VCaP (cell line): ENCODE measurements at regions not wholly inside any gene's neighbourhood (a gene's known extent, or its start where the extent isn't known, plus 50 kb on each side); places are given as distances from the start of the nearest gene placed in this dataset.

Experiments used
- H3K27ac ChIP-seq: fragments of 450-650 bp; 2 replicates; pipeline ENCODE4 v1.5.1; 2017
- TF ChIP-seq, protein P1 (sequence below): fragments of 450-650 bp; conservative IDR thresholded peaks from 2 replicates; pipeline ENCODE4 v1.5.1; 2017; ENCODE audit warnings: mild to moderate bottlenecking, moderate library complexity

DNA sequence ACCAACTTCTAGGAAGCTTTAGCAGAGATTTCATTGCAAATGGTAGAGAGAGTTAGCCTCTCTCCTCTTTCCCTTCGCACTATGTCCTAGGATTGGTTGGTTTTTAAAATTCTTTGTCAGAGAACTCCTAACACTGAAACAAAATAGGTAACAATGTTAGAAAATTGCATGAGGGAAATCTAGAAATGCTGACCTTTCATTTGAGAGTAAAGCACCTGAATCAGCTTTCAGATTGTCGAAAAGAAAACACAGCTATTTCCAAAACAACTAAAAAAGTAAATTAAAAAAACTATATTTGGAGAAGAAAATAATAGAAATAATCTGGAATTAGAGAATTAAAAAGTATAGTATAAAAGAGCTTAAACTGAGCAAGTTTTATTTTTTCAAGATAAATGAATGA lies 108.1 kb upstream of the GK2 start:
- no peak overlapping the region for H3K27ac ChIP-seq
- TF ChIP-seq, protein P1, sequence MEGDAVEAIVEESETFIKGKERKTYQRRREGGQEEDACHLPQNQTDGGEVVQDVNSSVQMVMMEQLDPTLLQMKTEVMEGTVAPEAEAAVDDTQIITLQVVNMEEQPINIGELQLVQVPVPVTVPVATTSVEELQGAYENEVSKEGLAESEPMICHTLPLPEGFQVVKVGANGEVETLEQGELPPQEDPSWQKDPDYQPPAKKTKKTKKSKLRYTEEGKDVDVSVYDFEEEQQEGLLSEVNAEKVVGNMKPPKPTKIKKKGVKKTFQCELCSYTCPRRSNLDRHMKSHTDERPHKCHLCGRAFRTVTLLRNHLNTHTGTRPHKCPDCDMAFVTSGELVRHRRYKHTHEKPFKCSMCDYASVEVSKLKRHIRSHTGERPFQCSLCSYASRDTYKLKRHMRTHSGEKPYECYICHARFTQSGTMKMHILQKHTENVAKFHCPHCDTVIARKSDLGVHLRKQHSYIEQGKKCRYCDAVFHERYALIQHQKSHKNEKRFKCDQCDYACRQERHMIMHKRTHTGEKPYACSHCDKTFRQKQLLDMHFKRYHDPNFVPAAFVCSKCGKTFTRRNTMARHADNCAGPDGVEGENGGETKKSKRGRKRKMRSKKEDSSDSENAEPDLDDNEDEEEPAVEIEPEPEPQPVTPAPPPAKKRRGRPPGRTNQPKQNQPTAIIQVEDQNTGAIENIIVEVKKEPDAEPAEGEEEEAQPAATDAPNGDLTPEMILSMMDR, result no peak

DNA sequence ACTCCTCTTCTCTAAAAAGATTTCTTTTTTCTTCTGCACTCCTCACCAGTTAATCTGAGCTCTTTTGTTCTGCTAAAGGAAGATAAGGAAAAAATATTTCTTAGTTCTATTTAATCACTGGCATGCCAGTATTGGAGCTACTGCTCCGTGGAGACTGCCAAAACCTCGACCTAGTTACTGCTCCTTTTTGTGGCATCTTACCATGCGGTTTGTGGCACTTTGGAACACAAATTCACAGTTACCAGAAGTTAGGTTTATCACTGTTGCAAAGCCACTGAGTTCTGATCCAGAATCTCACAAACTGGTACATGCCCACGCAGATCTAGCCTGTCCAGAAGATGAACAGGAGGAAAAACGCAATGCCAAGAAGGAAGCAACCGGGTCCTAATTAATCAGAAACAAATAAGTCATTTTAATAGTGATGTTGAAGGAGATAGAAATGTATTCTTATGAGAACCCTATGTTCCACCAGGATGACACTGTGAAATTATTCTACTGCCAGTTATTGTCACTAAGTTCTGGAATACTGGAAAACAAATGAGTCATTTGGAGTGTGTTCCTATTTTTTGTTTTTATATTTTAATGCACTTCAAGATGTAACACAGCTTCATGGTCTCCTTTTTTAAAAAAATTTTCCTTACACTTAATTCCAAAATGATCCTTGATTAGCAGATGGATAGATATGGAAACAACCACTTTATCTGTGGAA lies 106.7 kb upstream of the GK2 start:
- no peak overlapping the region for H3K27ac ChIP-seq
- TF ChIP-seq, protein P1, result no peak

DNA sequence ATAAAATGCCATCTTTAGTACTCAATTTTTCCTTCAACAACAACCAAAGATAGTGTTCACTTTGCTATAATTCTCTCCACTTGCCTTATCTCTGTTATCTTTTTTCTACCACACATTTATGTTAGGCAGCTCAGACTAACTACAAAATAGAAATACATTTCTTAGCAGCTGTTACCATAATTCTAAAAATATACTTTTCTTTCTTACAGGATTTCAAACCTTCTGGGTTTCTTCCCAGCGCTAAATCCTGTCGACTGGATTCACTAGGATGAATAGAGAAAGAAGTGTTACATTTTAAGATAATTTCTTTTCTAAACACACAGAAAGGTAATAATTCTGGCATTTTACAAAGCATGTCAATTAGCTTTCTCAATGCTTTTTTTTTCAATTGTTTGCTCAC lies 105.5 kb upstream of the GK2 start:
- TF ChIP-seq, protein P1, result no peak
- H3K27ac ChIP-seq, result no peak overlapping the region

DNA sequence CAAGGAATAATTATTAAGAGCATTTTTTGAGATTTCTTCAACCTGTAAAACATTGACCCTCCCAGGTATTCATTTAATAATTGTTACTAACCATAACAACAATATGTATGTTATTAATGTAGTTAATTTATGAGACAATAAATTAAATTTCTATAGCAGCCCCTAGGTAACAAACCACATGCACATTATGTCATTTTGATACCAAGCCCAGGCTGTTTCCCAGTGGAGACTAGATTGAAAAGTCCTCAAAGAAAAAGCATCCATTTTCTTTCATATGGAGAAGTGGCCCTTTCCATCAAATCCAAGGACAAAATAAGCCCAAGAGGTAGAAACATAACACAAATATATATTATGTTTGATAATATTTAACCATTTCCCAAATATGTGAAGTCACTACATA lies 104.3 kb upstream of the GK2 start:
- H3K27ac ChIP-seq, result no peak overlapping the region
- TF ChIP-seq, protein P1, result no peak

DNA sequence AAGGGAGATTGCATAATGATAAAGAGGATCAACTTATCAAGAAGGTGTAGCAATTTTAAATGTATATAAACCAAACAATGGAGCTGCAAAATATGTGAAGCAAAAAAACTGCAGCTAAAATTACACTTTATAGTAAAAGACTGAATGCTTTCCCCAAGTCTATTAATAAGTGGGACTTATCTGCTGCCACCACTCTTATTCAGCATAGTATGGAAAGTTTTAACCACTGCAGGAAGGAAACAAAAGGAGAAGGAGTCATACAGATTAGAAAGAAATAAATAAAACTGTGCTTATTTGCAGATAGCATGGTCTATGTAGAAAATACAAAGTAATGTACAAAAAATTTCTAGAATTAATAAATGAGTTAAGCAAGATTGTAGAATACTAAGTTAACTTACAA lies 94.1 kb upstream of the GK2 start:
- TF ChIP-seq, protein P1, result no peak
- no peak overlapping the region for H3K27ac ChIP-seq

DNA sequence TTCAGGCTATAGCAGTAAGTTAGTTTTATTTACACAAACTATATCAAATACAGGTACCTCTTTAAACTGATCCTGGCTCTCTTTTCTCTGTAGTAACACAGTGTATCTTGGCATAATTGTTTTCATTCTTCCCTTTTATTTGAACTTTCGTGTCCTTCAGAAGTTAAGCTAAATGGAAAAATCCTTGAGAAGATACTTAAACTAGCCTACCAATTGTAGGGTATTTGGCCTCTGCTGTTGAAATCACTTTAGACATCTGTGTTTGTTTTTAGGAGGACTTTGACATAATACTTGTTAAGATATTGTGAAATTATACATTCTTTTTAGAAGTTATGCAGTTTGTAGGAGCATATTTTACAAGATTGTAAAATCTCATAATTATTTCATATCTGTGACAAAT lies 90.3 kb upstream of the GK2 start:
- TF ChIP-seq, protein P1, result no peak
- H3K27ac ChIP-seq, result no peak overlapping the region

DNA sequence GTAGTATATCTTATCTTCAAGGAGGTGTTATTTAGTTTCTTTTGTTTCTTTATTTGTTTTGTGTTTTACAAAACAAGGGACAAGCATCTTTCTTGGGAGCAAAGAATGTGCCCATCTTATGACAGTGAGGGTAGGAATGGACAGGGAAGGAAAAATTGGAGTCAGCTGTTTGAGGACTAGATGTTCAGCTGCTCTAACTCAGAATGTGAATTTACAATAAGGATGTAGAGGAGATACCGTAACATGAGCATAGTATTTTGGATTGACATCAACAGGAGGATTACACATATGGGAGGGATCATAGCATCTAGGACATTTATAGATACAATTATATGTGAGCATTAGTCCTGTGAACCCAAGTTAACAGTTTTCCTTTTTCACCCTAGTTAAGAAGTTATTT lies 89.0 kb upstream of the GK2 start:
- no peak overlapping the region for H3K27ac ChIP-seq
- TF ChIP-seq, protein P1, result no peak
